ENCODE measurements at regions not wholly inside any gene's neighbourhood (a gene's known extent, or its start where the extent isn't known, plus 50 kb on each side); places are given as distances from the start of the nearest gene placed in this dataset.

DNA sequence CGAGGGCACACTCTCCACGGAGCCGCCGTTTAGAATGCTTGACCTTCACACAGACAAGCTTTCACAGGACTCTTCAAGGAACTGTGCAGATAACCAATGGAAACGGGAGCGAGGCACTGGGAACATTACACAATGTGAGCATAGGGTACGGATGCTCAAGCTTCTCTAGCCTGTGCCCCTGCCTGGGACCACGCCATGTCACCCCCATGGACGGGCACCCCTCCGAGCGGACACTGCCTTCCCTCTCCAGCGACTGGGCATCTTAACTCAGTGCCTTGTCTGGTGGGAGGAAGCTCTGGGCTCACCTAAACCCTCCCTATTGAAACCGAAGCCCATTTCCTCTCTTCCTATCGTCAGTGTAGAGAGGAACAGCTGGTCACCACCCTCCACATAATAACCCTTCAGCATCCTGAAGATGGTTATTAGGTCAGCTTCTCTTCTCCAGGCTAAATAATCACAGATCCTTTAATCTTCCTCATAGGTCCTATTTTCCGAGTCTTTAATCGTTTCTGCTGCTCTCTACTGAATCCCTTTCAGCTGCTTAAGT, 626.7 kb downstream of the GALR1 start:
- no peaks in the 10 kb centered on the region for H3K36me3 Mint-ChIP-seq (ENCODE audit: low read depth)
- DNase-seq = no peak
- no peaks in the 10 kb centered on the region for H3K9me3 Mint-ChIP-seq (ENCODE audit: insufficient read depth)
- no peaks in the 10 kb centered on the region for H3K4me1 Mint-ChIP-seq (ENCODE audit: low read depth)
- no peak overlapping the region for H3K27ac Mint-ChIP-seq
- H3K4me3 Mint-ChIP-seq = no peak overlapping the region
- H3K27me3 Mint-ChIP-seq (ENCODE audit: low read depth) = no peaks in the 10 kb centered on the region
- POLR2A ChIA-PET = no interaction called here
- CTCF ChIA-PET = no interaction called here
- no peak for ATAC-seq

DNA sequence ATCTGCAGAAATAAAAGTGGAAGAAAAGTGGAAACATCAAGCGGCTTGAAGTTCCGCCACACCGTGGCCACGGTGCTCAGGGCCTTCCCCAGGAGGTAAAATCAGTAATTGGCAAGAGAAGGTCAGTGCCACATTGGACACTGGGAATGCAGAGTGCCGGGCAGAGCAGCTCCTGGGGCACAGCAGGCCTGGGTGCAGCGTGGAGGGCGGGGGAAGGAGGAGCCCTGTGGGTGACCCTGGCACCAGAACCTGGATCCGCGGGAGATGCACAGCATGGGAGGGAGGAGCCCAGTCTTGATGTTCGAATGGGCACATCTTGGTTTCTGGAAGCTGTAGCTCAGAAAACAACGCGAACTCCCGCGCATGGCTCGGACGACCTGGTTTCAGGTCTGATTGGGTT, 630.2 kb downstream of the GALR1 start:
- Mint-ChIP-seq H3K27me3 (ENCODE audit: low read depth) (no peaks in the 10 kb centered on the region), H3K36me3 (ENCODE audit: low read depth) (no peaks in the 10 kb centered on the region), H3K9me3 (ENCODE audit: insufficient read depth) (no peaks in the 10 kb centered on the region), H3K4me3 (no peak overlapping the region), H3K4me1 (ENCODE audit: low read depth) (no peaks in the 10 kb centered on the region), H3K27ac (no peak overlapping the region)
- ATAC-seq (no peak), DNase-seq (no peak)
- CTCF ChIA-PET = no interaction called here
- POLR2A ChIA-PET = no interaction called here

DNA sequence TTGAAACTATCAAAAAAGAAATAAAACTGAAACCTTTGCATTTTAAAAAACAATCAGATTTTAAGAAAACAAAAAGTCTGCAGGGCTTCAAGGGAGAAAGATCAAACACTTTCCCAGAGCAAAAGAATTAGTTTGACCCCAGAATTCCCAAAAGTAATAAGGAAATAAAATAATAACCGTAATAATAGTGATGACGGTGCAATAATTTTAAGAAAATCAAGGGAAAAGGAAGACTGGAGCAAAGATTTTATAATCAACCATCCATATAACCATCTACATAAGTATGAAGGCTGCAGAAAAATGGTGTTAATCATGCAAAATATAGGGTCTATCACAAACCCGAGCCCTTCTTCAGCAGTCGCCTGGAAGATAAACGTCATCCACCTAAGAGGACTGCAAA, 634.8 kb downstream of the GALR1 start:
- peaks cover 2% of the 10 kb centered on the region for H3K27me3 Mint-ChIP-seq (ENCODE audit: low read depth)
- DNase-seq (no peak), ATAC-seq (no peak)
- H3K9me3 Mint-ChIP-seq (ENCODE audit: insufficient read depth) = no peaks in the 10 kb centered on the region
- H3K36me3 Mint-ChIP-seq (ENCODE audit: low read depth) = no peaks in the 10 kb centered on the region
- H3K4me1 Mint-ChIP-seq (ENCODE audit: low read depth) = no peaks in the 10 kb centered on the region
- no peak overlapping the region for H3K4me3 Mint-ChIP-seq
- POLR2A ChIA-PET = no interaction called here
- CTCF ChIA-PET = no interaction called here
- H3K27ac Mint-ChIP-seq = no peak overlapping the region

DNA sequence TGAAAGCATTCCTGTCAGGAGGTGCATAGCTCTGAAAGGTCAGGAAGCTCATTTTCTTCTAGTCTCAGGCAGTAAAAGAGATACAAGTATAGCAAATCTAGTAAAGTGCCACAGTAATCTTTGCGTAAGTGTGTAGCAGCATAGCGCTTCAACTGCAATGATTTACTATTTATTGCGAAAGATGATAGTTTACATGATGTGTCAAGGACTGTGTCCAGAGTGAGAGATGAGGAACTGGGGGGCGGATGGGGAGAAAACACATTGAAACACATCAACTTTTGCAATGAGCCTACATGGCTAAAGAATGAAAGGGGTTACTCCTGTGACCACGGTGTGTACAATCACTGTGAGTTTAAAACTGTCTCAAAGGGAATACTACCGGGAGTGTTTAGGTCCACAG, 644.4 kb downstream of the GALR1 start:
- ChIA-PET POLR2A (no interaction called here), CTCF (no interaction called here)
- Mint-ChIP-seq H3K27ac (no peak overlapping the region), H3K27me3 (ENCODE audit: low read depth) (peaks cover 15% of the 10 kb centered on the region), H3K4me3 (no peak overlapping the region), H3K4me1 (ENCODE audit: low read depth) (no peaks in the 10 kb centered on the region), H3K36me3 (ENCODE audit: low read depth) (no peaks in the 10 kb centered on the region), H3K9me3 (ENCODE audit: insufficient read depth) (no peaks in the 10 kb centered on the region)
- DNase-seq = no peak
- no peak for ATAC-seq

DNA sequence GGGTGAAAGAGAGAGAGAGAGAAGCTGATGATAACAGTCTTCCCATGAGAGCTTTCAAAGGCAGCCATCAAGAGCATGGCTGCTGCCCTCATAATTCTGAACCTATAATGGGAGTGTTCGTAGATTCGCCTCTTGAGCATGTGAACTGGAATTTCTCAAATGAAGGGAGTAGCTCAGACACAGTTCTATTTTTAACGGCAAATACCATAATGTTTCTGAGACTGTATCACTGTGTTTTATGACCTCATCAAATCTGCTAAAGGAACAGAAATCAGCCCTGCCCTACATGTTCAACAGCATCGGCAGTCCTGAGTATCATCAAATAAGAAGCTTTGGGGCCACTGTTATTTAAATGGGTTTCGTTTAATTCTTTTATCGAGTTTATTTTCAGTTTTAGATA, 645.6 kb downstream of the GALR1 start:
- Mint-ChIP-seq H3K4me3 (no peak overlapping the region), H3K27me3 (ENCODE audit: low read depth) (peaks cover 22% of the 10 kb centered on the region), H3K36me3 (ENCODE audit: low read depth) (no peaks in the 10 kb centered on the region), H3K4me1 (ENCODE audit: low read depth) (peaks cover 6% of the 10 kb centered on the region), H3K9me3 (ENCODE audit: insufficient read depth) (no peaks in the 10 kb centered on the region), H3K27ac (no peak overlapping the region)
- ChIA-PET POLR2A (no interaction called here), CTCF (no interaction called here)
- ATAC-seq (no peak), DNase-seq (no peak)

- Mint-ChIP-seq H3K27ac (no peak overlapping the region), H3K9me3 (ENCODE audit: insufficient read depth) (no peaks in the 10 kb centered on the region), H3K36me3 (ENCODE audit: low read depth) (no peaks in the 10 kb centered on the region), H3K4me3 (no peak overlapping the region), H3K27me3 (ENCODE audit: low read depth) (peaks cover 22% of the 10 kb centered on the region), H3K4me1 (ENCODE audit: low read depth) (peaks cover 6% of the 10 kb centered on the region)
- ChIA-PET CTCF (no interaction called here), POLR2A (no interaction called here)
- DNase-seq (no peak), ATAC-seq (no peak)
These were observed 647.1 kb downstream of the GALR1 start for GRCh38 chr18:77896586-77897252.

DNA sequence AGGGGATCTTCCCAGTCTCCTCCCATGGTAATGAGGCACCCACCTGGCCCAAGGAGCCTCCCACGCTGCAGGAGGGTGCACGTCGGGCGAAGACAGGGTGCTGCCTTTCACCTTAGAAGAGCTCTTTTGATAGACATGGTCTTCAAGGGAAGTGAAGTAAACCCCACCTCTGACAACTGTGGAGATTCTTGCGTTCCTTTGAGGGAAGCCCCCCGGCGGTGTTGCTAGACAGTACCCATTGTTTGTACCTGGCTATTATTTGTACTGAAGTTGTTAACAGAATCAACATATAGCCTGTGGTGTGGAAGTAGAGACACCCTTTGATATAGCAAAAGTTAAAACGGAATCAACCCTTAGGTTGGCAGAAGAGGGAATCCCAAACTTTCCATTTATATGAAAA, 648.0 kb downstream of the GALR1 start:
- no peak for DNase-seq
- no peak overlapping the region for H3K4me3 Mint-ChIP-seq
- H3K27ac Mint-ChIP-seq = no peak overlapping the region
- peaks cover 22% of the 10 kb centered on the region for H3K27me3 Mint-ChIP-seq (ENCODE audit: low read depth)
- ChIA-PET POLR2A (no interaction called here), CTCF (interaction anchor here (0.5 kb wide), 1 partner anchor 97 kb away, joined by 3 read pairs; no protein-coding TSS in a partner anchor)
- H3K36me3 Mint-ChIP-seq (ENCODE audit: low read depth) = no peaks in the 10 kb centered on the region
- ATAC-seq = no peak
- no peaks in the 10 kb centered on the region for H3K9me3 Mint-ChIP-seq (ENCODE audit: insufficient read depth)
- peaks cover 6% of the 10 kb centered on the region for H3K4me1 Mint-ChIP-seq (ENCODE audit: low read depth)

- Mint-ChIP-seq H3K9me3 (ENCODE audit: insufficient read depth) (no peaks in the 10 kb centered on the region), H3K4me1 (ENCODE audit: low read depth) (peaks cover 6% of the 10 kb centered on the region), H3K27me3 (ENCODE audit: low read depth) (peaks cover 20% of the 10 kb centered on the region), H3K36me3 (ENCODE audit: low read depth) (no peaks in the 10 kb centered on the region), H3K4me3 (no peak overlapping the region), H3K27ac (no peak overlapping the region)
- POLR2A ChIA-PET = no interaction called here
- DNase-seq = peak; percentile 75
- ATAC-seq = peak; percentile 99
- CTCF ChIA-PET = interaction anchor here (0.5 to 1.6 kb wide), 5 partner anchors 8 to 1223 kb away, joined by 3 to 4 read pairs (median 3); no protein-coding TSS in a partner anchor
These were observed 650.5 kb downstream of the GALR1 start for GRCh38 chr18:77899972-77900754.

DNA sequence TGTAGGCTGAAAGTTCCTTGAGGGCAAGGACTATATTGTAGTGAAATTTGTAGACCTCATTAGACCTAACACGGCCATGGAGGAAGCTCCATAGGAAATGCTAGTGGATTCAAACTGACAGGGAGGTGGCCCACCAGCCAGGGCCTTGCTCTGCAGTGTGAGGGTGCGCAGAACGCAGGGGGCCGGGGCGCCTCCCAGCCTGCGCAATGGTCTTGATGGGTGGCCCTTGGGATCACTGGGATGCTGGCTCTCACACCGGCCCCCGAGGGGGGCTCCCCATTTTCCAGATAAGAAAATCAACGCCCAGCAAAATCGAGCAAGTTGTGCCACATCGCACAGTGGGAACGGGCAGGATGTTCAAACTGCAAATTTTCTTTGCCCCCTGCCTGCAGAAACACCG, 655.4 kb downstream of the GALR1 start:
- CTCF ChIA-PET = no interaction called here
- POLR2A ChIA-PET = no interaction called here
- no peak overlapping the region for H3K27ac Mint-ChIP-seq
- H3K9me3 Mint-ChIP-seq (ENCODE audit: insufficient read depth) = no peaks in the 10 kb centered on the region
- H3K36me3 Mint-ChIP-seq (ENCODE audit: low read depth) = no peaks in the 10 kb centered on the region
- ATAC-seq = no peak
- no peaks in the 10 kb centered on the region for H3K4me1 Mint-ChIP-seq (ENCODE audit: low read depth)
- no peak overlapping the region for H3K4me3 Mint-ChIP-seq
- no peaks in the 10 kb centered on the region for H3K27me3 Mint-ChIP-seq (ENCODE audit: low read depth)
- DNase-seq = no peak

GRCh38 chr18:77905449-77906055, 655.9 kb downstream of the GALR1 start:
- ATAC-seq (no peak), DNase-seq (no peak)
- H3K36me3 Mint-ChIP-seq (ENCODE audit: low read depth) = no peaks in the 10 kb centered on the region

DNA sequence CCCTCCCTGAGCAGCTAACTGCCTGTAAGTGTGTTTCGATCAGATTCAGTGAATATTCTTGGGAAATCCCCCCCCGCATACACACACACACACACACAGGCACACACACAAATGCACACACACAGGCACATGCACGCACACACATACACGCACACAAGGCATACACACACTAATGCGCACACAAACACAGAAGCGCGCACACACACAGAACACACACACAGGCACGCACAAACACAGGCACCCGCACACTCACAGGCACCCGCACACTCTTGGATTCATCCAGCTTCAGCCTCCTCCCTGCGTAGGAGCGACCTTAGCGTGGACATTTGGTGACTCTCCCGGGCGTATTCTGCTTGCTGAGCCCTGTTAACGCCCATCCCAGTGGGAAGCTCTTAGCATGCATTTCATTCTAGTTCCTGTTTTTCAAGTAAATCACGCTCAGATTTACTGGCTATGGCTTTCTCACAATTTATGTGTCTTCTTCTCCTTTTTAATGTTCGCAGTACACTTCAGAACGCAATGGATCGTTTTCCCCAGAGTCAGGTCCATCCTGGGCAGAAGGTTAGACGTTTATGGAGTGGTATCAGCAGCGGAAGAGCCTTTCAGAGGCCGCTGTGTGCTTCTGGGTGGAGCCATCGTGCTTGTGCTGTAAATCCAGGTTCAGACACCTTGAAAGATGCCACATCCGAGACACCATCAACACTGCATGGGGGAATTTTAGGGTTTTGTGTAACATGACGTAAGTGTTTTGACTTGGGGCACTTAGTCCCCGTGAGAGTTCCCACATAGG, 656.6 kb downstream of the GALR1 start:
- no peaks in the 10 kb centered on the region for H3K27me3 Mint-ChIP-seq (ENCODE audit: low read depth)
- H3K36me3 Mint-ChIP-seq (ENCODE audit: low read depth) = no peaks in the 10 kb centered on the region
- no peak for ATAC-seq
- ChIA-PET POLR2A (no interaction called here), CTCF (no interaction called here)
- no peak overlapping the region for H3K4me3 Mint-ChIP-seq
- H3K4me1 Mint-ChIP-seq (ENCODE audit: low read depth) = no peaks in the 10 kb centered on the region
- no peaks in the 10 kb centered on the region for H3K9me3 Mint-ChIP-seq (ENCODE audit: insufficient read depth)
- no peak overlapping the region for H3K27ac Mint-ChIP-seq
- no peak for DNase-seq

More at GRCh38 chr18:77905449-77906055, 655.9 kb downstream of the GALR1 start:
- no peak overlapping the region for H3K27ac Mint-ChIP-seq
- CTCF ChIA-PET = no interaction called here
- no peaks in the 10 kb centered on the region for H3K4me1 Mint-ChIP-seq (ENCODE audit: low read depth)
- no peaks in the 10 kb centered on the region for H3K9me3 Mint-ChIP-seq (ENCODE audit: insufficient read depth)
- POLR2A ChIA-PET = no interaction called here
- H3K4me3 Mint-ChIP-seq = no peak overlapping the region
- no peaks in the 10 kb centered on the region for H3K27me3 Mint-ChIP-seq (ENCODE audit: low read depth)

GRCh38 chr18:77910347-77910746, 660.7 kb downstream of the GALR1 start:
- Mint-ChIP-seq H3K27ac (no peak overlapping the region), H3K4me3 (no peak overlapping the region), H3K4me1 (ENCODE audit: low read depth) (no peaks in the 10 kb centered on the region), H3K27me3 (ENCODE audit: low read depth) (no peaks in the 10 kb centered on the region), H3K9me3 (ENCODE audit: insufficient read depth) (no peaks in the 10 kb centered on the region), H3K36me3 (ENCODE audit: low read depth) (no peaks in the 10 kb centered on the region)
- ATAC-seq (no peak), DNase-seq (no peak)
- ChIA-PET POLR2A (no interaction called here), CTCF (no interaction called here)

Data from activated CD8-positive, alpha-beta T cell treated with anti-CD3 and anti-CD28 coated beads, Interleukin-2, amount 10 ng/mL, durations not matched to agents 7 days and 5 days (primary cell).